Mammary epithelial cell (primary cell): ENCODE measurements at regions not wholly inside any gene's neighbourhood (a gene's known extent, or its start where the extent isn't known, plus 50 kb on each side); places are given as distances from the start of the nearest gene placed in this dataset.

Experiments used
- CTCF ChIP-seq, 2 donors: IDR thresholded peaks in 1 of 2; conservative IDR thresholded peaks in 1 of 2; 2 replicates each; pipeline ENCODE4 v1.5.1; 2011 to 2012; ENCODE audit warnings: inconsistent platforms in 2 of 2, low read length in 2 of 2, mild to moderate bottlenecking in 2 of 2, control low read depth in 1 of 2, low read depth in 1 of 2; ENCODE audit not compliant: insufficient read depth in 1 of 2; ENCODE audit errors: extremely low read depth in 1 of 2
- EZH2 ChIP-seq: IDR thresholded peaks from 2 replicates; pipeline ENCODE4 v1.6.1; 2012; ENCODE audit warnings: low read length, inconsistent platforms, borderline replicate concordance

DNA sequence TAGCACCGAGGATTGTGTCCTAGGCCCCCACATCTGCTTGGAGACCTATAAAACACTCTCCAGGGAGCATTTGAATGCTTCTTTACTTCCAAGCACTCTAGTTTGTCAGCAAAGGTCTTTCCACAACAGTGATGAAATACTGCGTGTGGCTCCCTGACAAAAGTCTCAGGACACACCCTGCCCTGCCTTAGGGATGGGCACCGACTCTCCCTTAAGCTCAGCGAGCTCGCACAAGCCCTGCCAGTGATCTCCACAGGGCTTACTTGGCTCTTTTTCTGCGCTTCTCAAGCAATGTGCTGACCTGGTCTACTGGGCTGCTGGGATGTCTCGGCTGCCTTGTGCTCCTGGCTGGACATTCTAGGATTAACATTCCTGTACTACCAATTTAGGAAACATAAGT lies 84.3 kb upstream of the MPP7 start:
- no peak for TF ChIP-seq CTCF (conservative IDR thresholded peaks at IDR 0.05 in 1 of 2, IDR thresholded peaks at IDR 0.05 in 1 of 2; ENCODE audit: extremely low read depth in 1 of 2, insufficient read depth in 1 of 2, low read depth in 1 of 2, low read length in 2 of 2)
- no peak for TF ChIP-seq EZH2
